CD4-positive, alpha-beta T cell treated with Interleukin-21 for 1 hour (primary cell): ENCODE measurements at regions not wholly inside any gene's neighbourhood (a gene's known extent, or its start where the extent isn't known, plus 50 kb on each side); places are given as distances from the start of the nearest gene placed in this dataset.

Experiments
- DNase-seq: peaks from one replicate; pipeline ENCODE4 v3.0.0-alpha.2; 2020

- no peak for DNase-seq
These were observed 459.3 kb upstream of the AGTR1 start for GRCh38 chr3:148238421-148238821.

DNA sequence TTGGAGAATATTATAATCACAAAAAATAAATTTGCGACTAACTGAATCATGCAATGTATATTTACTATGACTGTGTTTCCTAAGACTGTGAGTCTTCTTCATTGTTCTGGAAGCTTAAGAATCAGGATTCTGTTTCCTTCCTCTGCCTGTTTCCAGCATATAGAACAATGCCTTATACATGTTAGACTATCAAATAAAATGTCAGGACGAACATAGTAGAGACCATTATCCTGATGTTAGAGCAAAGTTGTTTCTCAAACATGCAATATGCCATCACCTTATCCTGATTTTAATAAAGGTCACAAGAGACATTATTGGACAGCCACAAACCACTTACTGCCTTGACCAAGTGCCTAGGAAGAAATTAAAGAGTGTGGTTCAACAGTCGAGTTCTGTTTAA is 457.4 kb upstream of the AGTR1 start:
- no peak for DNase-seq

DNA sequence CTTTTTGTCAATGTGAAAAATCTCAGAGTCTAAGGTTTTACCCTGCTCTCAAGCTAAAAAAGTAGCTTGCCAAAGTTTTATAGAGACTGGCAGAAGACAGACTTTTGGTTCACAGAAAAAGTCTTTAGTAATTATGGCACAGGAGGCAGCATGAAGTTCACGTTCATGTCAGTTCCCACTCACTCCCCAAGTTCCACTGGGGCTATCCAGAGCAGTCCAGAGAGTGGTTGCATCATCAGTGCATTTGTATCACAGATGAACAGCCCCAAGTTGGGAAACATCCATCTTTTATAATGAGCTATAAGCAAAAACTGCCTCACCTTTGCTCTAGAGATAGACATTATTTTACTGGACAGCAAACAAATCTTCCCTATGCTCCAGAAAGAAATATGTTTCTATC is 454.1 kb upstream of the AGTR1 start:
- DNase-seq, result no peak

GRCh38 chr3:148246291-148246923 is 451.3 kb upstream of the AGTR1 start:
- DNase-seq, result no peak

DNA sequence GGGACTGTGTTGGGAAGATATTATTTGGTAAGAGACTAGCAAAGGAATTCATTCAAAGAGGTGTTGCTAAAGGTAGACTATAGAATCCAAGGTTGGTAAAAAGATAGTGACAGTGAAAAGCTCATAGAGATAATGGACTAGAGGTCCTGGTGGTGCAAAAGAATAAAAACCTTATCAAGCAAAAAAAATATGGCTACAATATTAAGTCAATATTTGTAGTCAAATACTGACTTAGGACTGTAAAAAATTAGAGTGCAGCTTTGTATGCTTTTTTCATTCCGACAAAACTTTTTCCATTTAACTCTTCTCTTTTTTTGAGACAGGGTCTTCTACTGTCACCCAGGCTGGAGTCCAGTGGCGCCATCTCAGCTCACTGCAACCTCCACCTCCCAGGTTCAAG is 444.0 kb upstream of the AGTR1 start:
- no peak for DNase-seq

- DNase-seq, result no peak
These were observed 443.3 kb upstream of the AGTR1 start for GRCh38 chr3:148254402-148254801.

DNA sequence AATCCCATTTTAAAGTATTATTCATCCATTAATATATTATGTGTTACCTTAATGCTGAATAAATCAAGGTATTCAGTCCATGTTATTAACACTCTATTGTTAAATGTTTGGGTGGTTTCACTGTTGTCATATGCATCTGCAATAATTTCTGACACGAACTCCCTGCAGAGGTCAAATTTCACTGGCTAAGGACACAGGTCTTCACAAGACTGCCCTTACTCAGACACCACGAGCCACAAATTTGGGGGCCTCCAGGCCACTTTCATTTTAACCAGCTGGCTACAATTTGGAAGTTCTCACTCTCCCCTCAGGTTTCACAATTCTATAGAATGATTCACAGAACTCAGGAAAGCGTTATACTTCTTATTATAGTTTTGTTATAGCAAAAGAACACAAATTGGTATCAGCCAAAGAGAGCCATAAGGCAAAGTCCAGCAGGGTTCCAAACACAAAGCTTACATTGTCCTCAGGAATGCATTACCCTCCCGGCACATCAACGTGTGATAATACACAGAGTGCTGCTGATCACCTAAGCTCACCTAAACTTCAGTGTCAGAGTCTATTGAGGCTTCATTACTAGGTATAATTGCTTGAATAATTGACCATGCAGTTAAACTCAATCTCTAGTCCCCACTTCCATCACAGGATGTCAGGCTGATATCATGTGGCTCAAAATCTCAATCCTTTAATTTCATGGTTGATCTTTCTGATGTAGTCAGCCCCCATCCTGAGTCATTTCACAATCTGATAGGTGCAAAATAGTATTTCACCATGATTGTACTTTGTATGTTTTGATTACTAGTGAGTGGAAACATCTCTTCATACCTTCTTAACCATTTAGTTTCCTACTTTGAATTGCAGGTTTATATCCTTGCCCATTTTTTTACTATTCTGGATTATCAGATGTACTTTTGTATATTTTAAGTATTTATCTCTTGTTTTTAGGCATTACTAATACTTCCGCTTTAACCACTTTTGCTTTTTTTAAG is 441.4 kb upstream of the AGTR1 start:
- no peak for DNase-seq

DNA sequence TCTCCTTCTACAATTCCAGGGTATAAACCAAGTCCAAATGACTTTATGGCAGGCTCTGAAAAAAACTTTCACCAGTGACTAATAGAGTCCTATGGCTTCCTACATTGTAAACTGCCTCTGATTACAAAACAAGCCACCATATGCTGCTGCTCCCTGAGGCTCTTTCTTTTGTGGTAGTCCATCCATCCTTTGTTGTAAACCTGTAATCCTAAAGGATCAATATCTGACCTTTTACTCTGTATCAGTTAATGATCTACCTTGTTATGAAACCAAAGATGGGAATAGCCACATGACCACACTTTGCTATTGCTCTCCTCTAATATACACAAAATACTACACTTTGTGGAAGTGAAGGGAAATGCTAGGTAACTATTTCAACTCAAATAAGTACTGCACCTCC is 434.7 kb upstream of the AGTR1 start:
- no peak for DNase-seq

GRCh38 chr3:148265841-148266240 is 431.9 kb upstream of the AGTR1 start:
- no peak for DNase-seq

- DNase-seq, result no peak
These were observed 431.4 kb upstream of the AGTR1 start for GRCh38 chr3:148266341-148266740.

DNA sequence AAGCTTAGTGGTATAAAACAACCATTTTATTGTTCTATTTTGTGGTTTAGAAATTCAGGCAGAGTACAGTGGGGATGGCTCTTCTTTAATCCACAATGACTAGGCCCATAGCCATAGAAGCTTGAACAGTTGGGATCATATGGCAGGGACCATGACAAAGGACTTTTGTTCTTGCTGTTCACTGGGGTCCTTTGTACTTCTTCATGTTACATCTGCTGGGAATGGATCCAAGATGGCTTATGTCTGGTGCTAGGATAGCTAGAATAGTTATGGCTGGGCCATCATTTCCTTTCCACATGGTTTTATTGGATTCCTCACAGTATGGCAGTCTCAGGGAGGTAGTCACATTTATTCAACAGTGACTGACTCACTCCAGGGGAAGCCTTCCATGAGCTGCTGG is 427.9 kb upstream of the AGTR1 start:
- DNase-seq, result no peak

DNA sequence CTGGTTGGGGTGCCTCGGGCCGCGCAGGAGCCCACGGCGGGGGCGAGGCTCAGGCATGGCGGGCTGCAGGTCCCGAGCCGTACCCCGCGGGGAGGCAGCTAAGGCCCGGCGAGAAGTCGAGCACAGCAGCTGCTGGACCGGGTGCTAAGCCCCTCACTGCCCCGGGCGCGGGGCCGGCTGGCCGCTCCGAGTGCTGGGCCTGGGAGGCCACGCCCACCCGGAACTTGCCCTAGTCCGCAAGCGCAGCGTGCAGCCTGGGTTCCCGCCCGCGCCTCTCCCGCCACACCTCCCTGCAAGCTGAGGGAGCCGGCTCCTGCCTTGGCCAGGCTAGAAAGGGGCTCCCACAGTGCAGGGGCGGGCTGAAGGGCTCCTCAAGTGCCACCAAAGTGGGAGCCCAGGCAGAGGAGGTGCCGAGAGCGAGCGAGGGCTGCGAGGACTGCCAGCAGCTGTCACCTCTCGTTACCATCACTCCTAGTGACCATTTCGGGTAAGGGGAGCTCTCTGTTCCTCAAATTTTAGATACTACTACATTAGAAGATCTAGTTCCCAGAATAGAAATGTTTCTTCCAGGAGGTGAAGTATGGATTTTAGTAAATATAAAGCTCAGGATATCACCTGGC is 417.0 kb upstream of the AGTR1 start:
- no peak for DNase-seq

DNA sequence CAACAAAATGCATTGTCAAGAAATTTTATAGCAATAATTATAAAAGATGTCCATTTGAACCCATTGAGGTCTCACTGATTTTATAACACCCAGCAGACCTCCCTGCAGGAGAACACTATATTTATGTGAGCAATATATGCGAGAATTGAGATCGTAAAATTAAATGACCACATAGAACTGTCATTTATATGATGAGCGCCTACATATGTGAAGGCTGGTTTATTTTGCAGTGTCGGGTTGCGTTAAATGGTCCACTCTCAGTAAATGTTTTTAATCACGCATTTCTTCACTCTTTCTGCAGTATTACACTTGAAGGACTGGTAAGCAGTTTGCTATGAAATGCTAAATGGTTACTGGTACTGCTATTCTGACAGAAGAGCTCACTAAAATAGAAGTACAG is 408.5 kb upstream of the AGTR1 start:
- DNase-seq, result no peak

DNA sequence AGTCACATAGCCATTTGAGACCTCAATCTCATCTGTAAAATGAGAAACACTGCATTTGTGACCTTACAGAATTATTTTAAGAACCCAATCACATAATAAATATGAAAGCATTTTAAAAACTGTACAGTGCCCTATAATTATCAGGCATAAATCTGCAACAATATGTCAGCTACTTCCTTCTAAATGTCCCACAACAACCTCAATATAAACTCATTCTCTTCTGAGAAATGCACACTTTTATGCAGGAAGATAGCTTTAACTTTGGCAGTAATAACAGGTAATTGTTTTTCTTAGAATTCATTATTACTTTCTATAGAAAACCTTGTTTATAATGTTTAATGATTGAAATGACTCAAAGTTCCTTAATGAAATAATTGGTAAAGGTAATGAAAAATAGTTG is 400.7 kb upstream of the AGTR1 start:
- DNase-seq, result no peak

DNA sequence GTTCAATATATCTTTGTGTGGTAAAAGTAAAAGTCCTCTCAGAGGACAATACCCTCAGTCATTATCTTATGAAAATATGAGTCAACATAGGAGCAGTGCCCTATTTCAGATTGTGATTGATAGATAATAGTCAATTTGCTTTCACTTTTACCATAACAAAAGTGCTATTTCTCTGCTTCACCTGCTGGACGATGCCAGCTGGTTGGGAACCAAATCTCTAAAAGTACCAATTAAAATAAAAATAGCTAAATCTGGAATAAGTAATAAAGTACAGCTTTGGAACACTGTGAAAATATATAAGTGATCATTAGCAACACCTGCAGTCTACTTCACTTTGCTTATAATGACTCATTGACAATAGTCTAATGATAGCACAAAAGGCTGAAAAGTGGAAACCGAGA is 390.3 kb upstream of the AGTR1 start:
- DNase-seq, result no peak

DNA sequence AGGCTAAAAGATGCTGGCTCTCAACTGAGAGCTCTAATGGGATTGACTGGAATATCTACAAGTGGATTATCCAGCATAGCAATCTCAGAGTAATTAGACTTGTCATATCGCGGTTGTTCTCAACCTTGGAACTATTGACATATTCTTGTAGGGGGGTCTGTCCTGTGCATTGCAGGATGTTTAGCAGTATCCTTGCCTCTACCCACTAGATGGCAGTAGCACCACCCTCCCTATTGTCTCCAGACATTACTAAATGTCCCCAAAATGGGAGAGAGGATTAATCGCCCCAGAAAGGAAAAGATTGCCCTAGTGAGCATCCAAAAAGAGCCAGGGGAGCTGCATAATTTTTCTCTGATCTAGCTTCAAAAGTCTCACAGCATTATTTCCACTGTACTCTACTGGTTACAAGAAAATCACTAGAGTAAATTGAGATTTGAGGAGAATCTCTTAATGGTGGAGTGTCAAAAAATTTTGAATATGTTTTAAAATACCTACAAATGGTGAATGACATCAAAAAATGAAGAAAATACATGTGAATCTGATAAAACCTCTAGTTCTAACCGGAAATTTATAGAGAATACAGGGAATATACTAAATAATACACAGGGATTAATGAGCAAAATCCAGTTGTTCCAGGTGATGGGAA is 388.2 kb upstream of the AGTR1 start:
- no peak for DNase-seq

DNA sequence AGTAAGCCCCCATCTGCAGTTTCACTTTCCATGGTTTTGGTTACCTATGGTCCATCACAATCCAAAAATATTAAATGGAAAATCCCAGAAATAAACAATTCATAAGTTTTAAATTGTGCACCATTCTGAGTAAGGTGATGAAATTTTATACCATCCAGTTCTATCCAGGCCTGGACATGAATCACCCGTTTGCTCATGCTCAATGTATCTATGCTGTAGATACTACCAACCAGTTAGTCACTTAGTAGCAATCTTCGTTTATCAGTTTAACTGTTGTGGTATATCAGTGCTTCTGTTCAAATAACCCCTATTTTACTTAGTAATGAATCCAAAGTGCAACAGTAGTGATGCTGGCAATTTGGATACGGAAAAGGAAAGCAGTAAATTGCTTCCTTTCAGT is 381.9 kb upstream of the AGTR1 start:
- no peak for DNase-seq

- no peak for DNase-seq
These were observed 379.5 kb upstream of the AGTR1 start for GRCh38 chr3:148318240-148318639.

- no peak for DNase-seq
These were observed 378.4 kb upstream of the AGTR1 start for GRCh38 chr3:148319161-148319915.

DNA sequence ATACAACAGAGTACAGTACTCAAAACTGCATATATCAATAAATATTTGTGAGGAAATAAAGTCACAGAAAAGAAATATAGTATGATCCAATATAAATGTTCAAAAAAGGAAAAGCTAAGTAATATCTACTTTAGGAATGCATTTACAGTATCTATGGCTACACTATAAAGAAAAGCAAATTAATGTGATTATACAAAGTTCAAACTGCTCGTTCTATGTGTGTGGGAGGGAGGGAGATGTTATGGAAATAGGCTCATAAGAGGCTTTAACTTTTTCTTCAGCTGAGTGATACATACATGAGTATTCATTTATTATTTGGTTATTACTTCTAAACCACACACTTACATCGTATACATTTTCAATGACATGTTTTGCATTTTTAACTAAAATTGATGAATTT is 377.7 kb upstream of the AGTR1 start:
- DNase-seq, result no peak

GRCh38 chr3:148329481-148330235 is 368.0 kb upstream of the AGTR1 start:
- DNase-seq, result no peak

- DNase-seq, result no peak
These were observed 367.2 kb upstream of the AGTR1 start for GRCh38 chr3:148330542-148330941.
